ENCODE measurements at regions not wholly inside any gene's neighbourhood (a gene's known extent, or its start where the extent isn't known, plus 50 kb on each side); places are given as distances from the start of the nearest gene placed in this dataset.

DNA sequence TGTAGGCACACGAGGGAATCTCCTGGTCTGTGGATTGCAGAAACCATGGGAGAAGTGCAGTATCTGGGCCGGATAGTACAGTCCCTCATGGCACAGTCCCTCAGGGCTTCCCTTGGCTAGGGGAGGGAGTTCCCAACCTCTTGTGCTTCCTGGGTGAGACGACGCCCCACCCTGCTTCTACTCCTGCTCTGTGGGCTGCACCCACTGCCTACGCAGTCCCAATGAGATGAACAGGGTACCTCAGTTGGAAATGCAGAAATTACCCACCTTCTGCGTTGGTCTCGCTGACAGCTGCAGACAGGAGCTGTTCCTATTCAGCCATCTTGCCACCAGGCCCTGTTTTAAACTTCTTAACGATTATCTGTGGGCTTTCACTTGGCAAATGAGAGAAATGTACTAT, 157.2 kb upstream of the CARD18 start:
- TF ChIP-seq CTCF (IDR thresholded peaks at IDR 0.05) (no peak), POLR2A (IDR thresholded peaks at IDR 0.05) (no peak)
